Karpas-422 (cell line): ENCODE measurements at regions not wholly inside any gene's neighbourhood (a gene's known extent, or its start where the extent isn't known, plus 50 kb on each side); places are given as distances from the start of the nearest gene placed in this dataset.

Source experiments
- DNase-seq: peaks from one replicate; pipeline ENCODE4 v3.0.0-alpha.2; 2015
- H2AFZ ChIP-seq: fragments of 200-600 bp; sonication (generic); 2 replicates; pipeline ENCODE4 v1.6.1; 2014; ENCODE audit warnings: antibody characterized with exemption, low read length, mixed read lengths
- H3K27ac ChIP-seq: fragments of 200-600 bp; sonication (generic); 2 replicates; pipeline ENCODE4 v1.5.1; 2014; ENCODE audit warnings: mild to moderate bottlenecking, low read length, moderate library complexity
- H3K27me3 ChIP-seq: fragments of 200-600 bp; sonication (generic); 2 replicates; pipeline ENCODE4 v1.6.1; 2014; ENCODE audit warnings: low read length, mixed read lengths
- H3K36me3 ChIP-seq: fragments of 200-600 bp; sonication (generic); 2 replicates; pipeline ENCODE4 v1.6.1; 2014; ENCODE audit warnings: low read length, mixed read lengths; ENCODE audit not compliant: insufficient read depth
- H3K4me1 ChIP-seq: fragments of 200-600 bp; sonication (generic); 2 replicates; pipeline ENCODE4 v1.6.1; 2014; ENCODE audit warnings: mild to moderate bottlenecking, low read length, mixed read lengths
- H3K4me2 ChIP-seq: fragments of 200-600 bp; sonication (generic); 2 replicates; pipeline ENCODE4 v1.6.1; 2014; ENCODE audit warnings: low read length, low read depth, mild to moderate bottlenecking; ENCODE audit not compliant: poor library complexity, severe bottlenecking
- H3K4me3 ChIP-seq: fragments of 200-600 bp; sonication (generic); 2 replicates; pipeline ENCODE4 v1.5.1; 2014; ENCODE audit warnings: mild to moderate bottlenecking, antibody characterized with exemption, low read length, mixed read lengths
- H3K79me2 ChIP-seq: fragments of 200-600 bp; sonication (generic); 2 replicates; pipeline ENCODE4 v1.6.1; 2014; ENCODE audit warnings: mild to moderate bottlenecking, low read length, mixed read lengths
- H3K9ac ChIP-seq: fragments of 200-600 bp; sonication (generic); 2 replicates; pipeline ENCODE4 v1.6.0; 2014; ENCODE audit warnings: low read length
- H3K9me2 ChIP-seq: fragments of 200-600 bp; sonication (generic), shearing (Covaris generic); replicated peaks from 2 replicates; pipeline ENCODE4 v1.6.0; 2014; ENCODE audit warnings: mild to moderate bottlenecking, low read length, moderate library complexity; ENCODE audit not compliant: insufficient read depth
- H3K9me3 ChIP-seq: fragments of 300-700, 200-600 bp; sonication (generic); 2 replicates; pipeline ENCODE4 v1.6.1; 2014; ENCODE audit warnings: low read length, mixed read lengths
- H4K20me1 ChIP-seq: fragments of 200-600 bp; sonication (generic); 2 replicates; pipeline ENCODE4 v1.6.1; 2014; ENCODE audit warnings: mild to moderate bottlenecking, antibody characterized with exemption, low read length, low read depth; ENCODE audit not compliant: insufficient read depth

- no peak for DNase-seq
- no peak overlapping the region for H3K9ac ChIP-seq
- no peaks in the 10 kb centered on the region for H3K36me3 ChIP-seq
- no peak overlapping the region for H3K4me3 ChIP-seq
- no peaks in the 10 kb centered on the region for H3K9me2 ChIP-seq
- no peaks in the 10 kb centered on the region for H3K9me3 ChIP-seq
- H2AFZ ChIP-seq, result no peak overlapping the region
- no peaks in the 10 kb centered on the region for H3K79me2 ChIP-seq
- H3K4me2 ChIP-seq, result no peak overlapping the region
- no peak overlapping the region for H3K27ac ChIP-seq
- no peaks in the 10 kb centered on the region for H3K27me3 ChIP-seq
- H3K4me1 ChIP-seq, result no peaks in the 10 kb centered on the region
- H4K20me1 ChIP-seq, result no peaks in the 10 kb centered on the region
Observed at GRCh38 chr2:198571393-198571792, 767.0 kb downstream of the PLCL1 start.

GRCh38 chr2:198558176-198558575, 753.8 kb downstream of the PLCL1 start:
- H3K4me1 ChIP-seq, result no peaks in the 10 kb centered on the region
- H3K27ac ChIP-seq, result no peak overlapping the region
- H3K9ac ChIP-seq, result no peak overlapping the region
- H3K27me3 ChIP-seq, result no peaks in the 10 kb centered on the region
- peaks cover 8% of the 10 kb centered on the region; the same call in 1 of the 2 replicates for H3K9me3 ChIP-seq
- no peak overlapping the region for H2AFZ ChIP-seq
- no peaks in the 10 kb centered on the region for H4K20me1 ChIP-seq
- no peaks in the 10 kb centered on the region for H3K79me2 ChIP-seq
- DNase-seq, result no peak
- no peak overlapping the region for H3K4me2 ChIP-seq
- H3K4me3 ChIP-seq, result no peak overlapping the region
- H3K36me3 ChIP-seq, result no peaks in the 10 kb centered on the region
- H3K9me2 ChIP-seq, result no peaks in the 10 kb centered on the region

- DNase-seq, result no peak
- H3K9me2 ChIP-seq, result no peaks in the 10 kb centered on the region
- H2AFZ ChIP-seq, result no peak overlapping the region
- no peak overlapping the region for H3K4me2 ChIP-seq
- H3K27me3 ChIP-seq, result no peaks in the 10 kb centered on the region
- H3K4me3 ChIP-seq, result no peak overlapping the region
- no peak overlapping the region for H3K9ac ChIP-seq
- no peaks in the 10 kb centered on the region for H3K9me3 ChIP-seq
- no peaks in the 10 kb centered on the region for H4K20me1 ChIP-seq
- no peaks in the 10 kb centered on the region for H3K4me1 ChIP-seq
- no peak overlapping the region for H3K27ac ChIP-seq
- no peaks in the 10 kb centered on the region for H3K36me3 ChIP-seq
- no peaks in the 10 kb centered on the region for H3K79me2 ChIP-seq
Observed at GRCh38 chr2:198546122-198546521, 741.7 kb downstream of the PLCL1 start.

GRCh38 chr2:198545411-198545810, 741.0 kb downstream of the PLCL1 start:
- Histone ChIP-seq H4K20me1 (no peaks in the 10 kb centered on the region), H2AFZ (no peak overlapping the region), H3K36me3 (no peaks in the 10 kb centered on the region), H3K79me2 (no peaks in the 10 kb centered on the region), H3K27me3 (no peaks in the 10 kb centered on the region), H3K4me1 (no peaks in the 10 kb centered on the region), H3K4me3 (no peak overlapping the region), H3K9me3 (no peaks in the 10 kb centered on the region), H3K4me2 (no peak overlapping the region), H3K27ac (no peak overlapping the region), H3K9ac (no peak overlapping the region), H3K9me2 (no peaks in the 10 kb centered on the region)
- no peak for DNase-seq

- no peaks in the 10 kb centered on the region for H3K4me1 ChIP-seq
- no peak overlapping the region for H3K4me2 ChIP-seq
- no peak overlapping the region for H3K4me3 ChIP-seq
- H4K20me1 ChIP-seq, result no peaks in the 10 kb centered on the region
- H3K36me3 ChIP-seq, result no peaks in the 10 kb centered on the region
- H3K79me2 ChIP-seq, result no peaks in the 10 kb centered on the region
- no peak overlapping the region for H3K9ac ChIP-seq
- H3K27me3 ChIP-seq, result no peaks in the 10 kb centered on the region
- no peak overlapping the region for H2AFZ ChIP-seq
- H3K9me2 ChIP-seq, result no peaks in the 10 kb centered on the region
- no peak for DNase-seq
- no peaks in the 10 kb centered on the region for H3K9me3 ChIP-seq
- no peak overlapping the region for H3K27ac ChIP-seq
Observed at GRCh38 chr2:198544461-198544860, 740.1 kb downstream of the PLCL1 start.

- no peak overlapping the region for H2AFZ ChIP-seq
- no peaks in the 10 kb centered on the region for H4K20me1 ChIP-seq
- no peaks in the 10 kb centered on the region for H3K9me3 ChIP-seq
- H3K9me2 ChIP-seq, result no peaks in the 10 kb centered on the region
- H3K36me3 ChIP-seq, result no peaks in the 10 kb centered on the region
- no peaks in the 10 kb centered on the region for H3K27me3 ChIP-seq
- H3K9ac ChIP-seq, result no peak overlapping the region
- no peak for DNase-seq
- H3K4me3 ChIP-seq, result no peak overlapping the region
- H3K79me2 ChIP-seq, result no peaks in the 10 kb centered on the region
- H3K27ac ChIP-seq, result no peak overlapping the region
- no peaks in the 10 kb centered on the region for H3K4me1 ChIP-seq
- no peak overlapping the region for H3K4me2 ChIP-seq
Observed at GRCh38 chr2:198534756-198535155, 730.4 kb downstream of the PLCL1 start.

- no peak overlapping the region for H3K27ac ChIP-seq
Observed at GRCh38 chr2:198525211-198525969, 721.0 kb downstream of the PLCL1 start.

GRCh38 chr2:198523710-198524109, 719.3 kb downstream of the PLCL1 start:
- no peak overlapping the region for H2AFZ ChIP-seq
- no peaks in the 10 kb centered on the region for H3K9me2 ChIP-seq
- H3K9me3 ChIP-seq, result no peaks in the 10 kb centered on the region
- no peaks in the 10 kb centered on the region for H3K27me3 ChIP-seq
- no peaks in the 10 kb centered on the region for H4K20me1 ChIP-seq
- no peak overlapping the region for H3K4me3 ChIP-seq
- no peak overlapping the region for H3K27ac ChIP-seq
- H3K9ac ChIP-seq, result no peak overlapping the region
- no peak for DNase-seq
- no peaks in the 10 kb centered on the region for H3K79me2 ChIP-seq
- no peaks in the 10 kb centered on the region for H3K36me3 ChIP-seq
- peaks cover 9% of the 10 kb centered on the region for H3K4me1 ChIP-seq
- H3K4me2 ChIP-seq, result no peak overlapping the region

More at GRCh38 chr2:198525211-198525969, 721.0 kb downstream of the PLCL1 start:
- no peaks in the 10 kb centered on the region for H4K20me1 ChIP-seq
- H3K36me3 ChIP-seq, result no peaks in the 10 kb centered on the region
- no peaks in the 10 kb centered on the region for H3K9me2 ChIP-seq
- H3K9me3 ChIP-seq, result no peaks in the 10 kb centered on the region
- no peak overlapping the region for H3K4me2 ChIP-seq
- H3K4me1 ChIP-seq, result no peaks in the 10 kb centered on the region
- no peaks in the 10 kb centered on the region for H3K27me3 ChIP-seq
- no peak overlapping the region for H3K9ac ChIP-seq
- no peak for DNase-seq
- no peaks in the 10 kb centered on the region for H3K79me2 ChIP-seq
- no peak overlapping the region for H2AFZ ChIP-seq
- H3K4me3 ChIP-seq, result no peak overlapping the region
